Medulla oblongata (tissue), 1 donor: ENCODE measurements at regions not wholly inside any gene's neighbourhood (a gene's known extent, or its start where the extent isn't known, plus 50 kb on each side); places are given as distances from the start of the nearest gene placed in this dataset.
"Not testable (repeated sequence)": the region's sequence is repeated elsewhere in the genome, so short reads cannot be mapped to it uniquely, and the experiment has no call there.

Source experiments
- DNase-seq: peaks from one replicate; pipeline ENCODE4 v3.0.0-alpha.2; 2015; ENCODE audit errors: extremely low spot score

DNA sequence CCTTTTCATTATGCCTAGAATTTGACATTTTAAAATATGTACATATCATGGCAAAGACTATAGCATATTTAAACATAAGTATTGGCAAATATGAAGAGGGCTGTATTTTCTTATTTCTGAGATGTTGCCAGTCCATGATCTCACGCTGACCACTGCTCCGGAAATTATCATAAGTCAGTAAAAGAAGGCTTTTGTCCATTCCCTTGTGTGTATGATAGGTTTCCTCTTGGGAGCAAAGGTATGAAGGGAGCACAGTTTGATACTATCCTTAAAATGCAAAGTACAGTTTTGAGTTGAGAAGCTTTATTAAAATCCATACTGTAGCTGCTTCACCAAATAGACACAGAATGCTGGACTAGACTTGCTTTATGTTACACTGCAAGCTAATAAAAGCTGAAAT, 52.6 kb upstream of the AGA start:
- DNase-seq, result no peak

DNA sequence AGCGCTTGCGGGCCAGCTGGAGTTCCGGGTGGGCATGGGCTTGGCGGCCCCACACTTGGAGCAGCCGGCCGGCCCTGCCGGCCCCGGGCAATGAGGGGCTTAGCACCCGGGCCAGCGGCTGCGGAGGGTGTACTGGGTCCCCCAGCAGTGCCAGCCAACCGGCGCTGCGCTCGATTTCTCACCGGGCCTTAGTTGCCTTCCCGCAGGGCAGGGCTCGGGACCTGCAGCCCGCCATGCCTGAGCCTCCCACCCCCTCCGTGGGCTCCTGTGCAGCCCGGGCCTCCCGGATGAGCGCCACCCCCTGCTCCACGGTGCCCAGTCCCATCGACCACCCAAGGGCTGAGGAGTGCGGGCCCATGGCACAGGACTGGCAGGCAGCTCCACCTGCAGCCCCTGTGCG, 53.4 kb upstream of the AGA start:
- not testable (repeated sequence) for DNase-seq

DNA sequence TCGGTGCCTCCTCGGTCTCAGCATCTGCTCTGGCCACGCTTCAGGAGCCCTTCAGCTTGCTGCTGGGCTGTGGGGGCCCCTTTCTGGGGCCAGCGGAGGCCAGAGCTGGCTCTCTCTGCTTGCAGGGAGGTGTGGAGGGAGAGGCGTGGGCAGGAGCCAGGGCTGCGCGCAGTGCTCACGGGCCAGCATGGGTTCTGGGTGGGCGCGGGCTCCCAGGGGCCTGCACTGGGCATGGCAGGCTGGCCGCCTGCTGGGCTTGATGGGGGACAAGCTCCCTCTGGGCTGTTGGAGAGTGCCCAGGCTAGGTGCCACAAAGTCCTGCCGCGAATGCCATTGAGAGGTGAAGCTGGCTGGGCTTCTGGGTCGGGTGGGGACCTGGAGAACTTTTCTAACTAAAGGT, 57.3 kb upstream of the AGA start:
- no peak for DNase-seq

DNA sequence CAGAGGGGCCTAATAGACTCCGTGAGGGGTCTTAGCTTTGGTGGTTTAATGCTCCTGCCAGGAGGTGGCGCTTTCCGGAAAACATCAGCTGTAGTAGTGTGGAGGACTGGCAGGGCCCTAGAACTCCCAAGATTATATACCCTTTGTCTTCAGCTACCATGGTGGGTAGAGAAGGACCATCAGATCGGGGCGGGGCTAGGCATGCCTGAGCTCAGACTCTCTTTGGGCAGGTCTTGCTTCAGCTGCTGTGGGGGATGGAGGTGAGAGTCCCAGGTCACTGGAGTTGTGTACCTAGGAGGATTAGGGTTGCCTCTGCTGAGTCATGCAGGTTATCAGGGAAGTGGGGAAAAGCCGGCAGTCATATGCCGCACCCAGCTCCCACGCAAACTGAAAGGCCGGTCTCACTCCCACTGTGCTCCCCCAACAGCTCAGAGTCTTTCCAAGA, 63.0 kb upstream of the AGA start:
- no peak for DNase-seq

DNA sequence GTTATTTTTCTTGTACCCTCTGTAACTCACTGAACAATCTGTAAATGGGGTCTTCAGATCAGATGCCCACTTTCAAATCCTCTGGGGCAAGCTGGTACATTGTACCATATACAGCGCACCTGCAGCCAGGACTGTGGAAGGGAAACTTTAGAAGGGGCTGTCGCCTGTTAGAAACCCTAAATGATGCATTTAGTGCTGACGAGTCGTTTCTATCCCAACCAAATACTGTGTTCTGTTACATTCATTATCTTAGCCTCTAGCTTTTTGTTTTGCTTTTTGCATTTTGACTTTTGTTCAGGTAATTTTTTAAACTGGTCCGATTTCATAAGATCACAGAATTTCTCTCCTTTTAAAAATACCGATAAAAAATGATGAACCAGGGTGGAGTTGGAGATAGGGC, 66.4 kb upstream of the AGA start:
- DNase-seq, result no peak

DNA sequence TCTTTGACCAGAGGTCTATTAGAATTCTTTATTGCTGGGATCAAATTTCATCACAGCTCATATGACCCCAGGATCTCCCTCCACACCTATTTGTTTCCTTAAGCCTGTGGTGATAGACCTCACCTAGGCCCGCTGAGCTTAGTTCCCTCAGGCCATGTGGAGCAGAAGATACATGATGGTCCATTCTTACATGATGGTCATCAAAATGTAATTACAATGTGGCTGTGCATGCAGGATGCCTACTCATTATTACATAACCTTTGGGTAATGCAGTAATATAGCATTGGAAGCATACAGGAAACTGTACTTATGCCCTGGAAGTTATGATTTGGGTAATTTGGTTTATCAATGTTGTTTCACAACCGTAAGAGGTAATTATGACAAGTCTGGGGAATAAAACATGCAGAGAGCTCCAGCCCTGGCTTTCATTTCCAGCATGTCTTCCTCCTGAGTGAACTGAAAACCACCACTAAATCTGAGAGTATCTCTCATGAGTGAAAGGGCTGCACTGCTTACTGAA, 67.0 kb upstream of the AGA start:
- DNase-seq, result no peak

DNA sequence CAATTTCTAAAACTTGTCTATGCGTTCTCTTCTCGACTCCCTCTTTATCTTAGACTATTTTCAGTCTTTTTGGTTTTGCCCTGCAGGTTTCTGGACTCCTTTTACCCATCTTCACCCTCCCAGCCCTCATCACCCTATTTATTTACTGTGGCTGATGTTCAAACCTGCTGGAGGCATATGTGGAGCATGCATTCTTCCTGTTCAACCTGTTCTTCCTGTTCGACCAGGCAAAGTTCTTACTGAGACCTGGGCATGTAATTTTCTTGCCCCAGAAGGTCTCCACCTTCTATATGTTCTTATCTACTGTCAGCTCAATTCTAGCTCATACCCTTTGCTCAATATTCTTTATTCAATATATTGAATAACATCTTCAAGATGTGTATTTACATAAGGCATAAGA, 69.4 kb upstream of the AGA start:
- DNase-seq, result no peak

DNA sequence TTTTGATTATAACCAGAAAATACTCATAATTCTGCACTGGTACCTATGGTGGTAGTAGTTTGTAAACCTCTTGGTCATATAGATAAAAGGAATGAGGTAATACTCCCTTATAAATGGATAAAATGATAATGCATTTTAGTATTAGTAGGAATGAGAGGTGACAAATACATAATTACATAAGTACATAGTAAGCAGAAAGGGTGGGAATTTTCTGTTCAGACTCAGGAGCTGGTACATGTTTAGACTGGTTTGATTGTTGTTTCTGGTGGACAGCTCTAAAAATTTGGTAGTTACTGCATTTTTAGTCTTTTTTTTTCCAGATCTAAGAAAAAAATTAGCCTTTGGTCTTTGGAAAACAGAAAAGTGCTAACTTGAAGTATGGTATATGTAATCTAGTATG, 70.4 kb upstream of the AGA start:
- DNase-seq, result no peak

DNA sequence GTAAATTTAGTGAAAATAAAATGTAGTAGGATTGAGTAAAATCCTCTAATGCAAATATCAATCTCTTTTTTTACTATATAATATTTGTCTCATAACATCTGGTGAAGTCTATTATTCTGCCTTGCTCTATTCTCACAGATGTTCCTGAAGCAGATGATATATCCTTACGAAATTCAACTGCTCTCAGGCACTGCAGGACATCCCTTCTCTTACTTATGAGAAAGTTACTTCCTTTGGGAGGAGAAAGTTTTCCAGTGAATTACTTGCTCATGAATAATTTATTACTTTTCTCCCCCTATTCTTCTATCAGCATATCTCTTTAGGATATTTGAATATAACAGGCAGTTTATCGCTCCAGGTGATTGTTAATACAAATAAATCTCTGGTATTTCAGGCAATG, 75.6 kb upstream of the AGA start:
- DNase-seq, result no peak

DNA sequence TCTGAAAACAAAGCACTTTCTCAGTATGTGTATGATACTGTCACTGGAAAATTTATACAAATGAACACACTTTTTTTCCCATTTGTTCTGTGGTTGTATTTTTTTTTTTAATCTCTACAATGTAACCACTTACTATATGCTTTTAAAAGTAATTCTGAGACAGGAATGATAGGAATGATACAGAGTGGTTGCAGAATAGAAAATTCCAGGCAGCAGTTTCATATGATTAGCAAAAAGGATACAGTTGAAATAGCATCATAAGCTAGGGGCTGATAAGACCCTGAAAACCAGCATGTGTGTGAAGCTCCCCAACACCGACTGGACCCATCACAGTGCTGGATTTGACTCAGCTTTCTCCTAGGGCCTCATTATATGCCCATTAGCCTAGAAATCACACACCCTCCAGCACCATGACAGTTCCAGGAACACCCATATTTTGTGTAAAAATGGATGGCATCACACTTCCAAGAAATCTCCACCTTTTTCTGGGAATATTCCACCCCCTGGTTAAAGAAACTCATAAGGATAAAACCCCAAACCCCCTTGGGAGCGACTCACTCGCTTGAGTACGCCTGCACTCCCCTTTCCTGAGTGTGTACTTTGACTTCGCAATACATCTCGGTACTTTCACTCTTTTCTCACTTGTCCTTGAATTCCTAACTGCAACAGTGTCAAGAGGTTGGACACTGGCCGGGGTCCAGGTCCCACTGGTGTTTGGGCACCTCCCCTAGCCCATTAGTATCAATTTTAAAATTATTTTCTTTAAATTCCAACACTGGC, 77.4 kb upstream of the AGA start:
- DNase-seq, result no peak

DNA sequence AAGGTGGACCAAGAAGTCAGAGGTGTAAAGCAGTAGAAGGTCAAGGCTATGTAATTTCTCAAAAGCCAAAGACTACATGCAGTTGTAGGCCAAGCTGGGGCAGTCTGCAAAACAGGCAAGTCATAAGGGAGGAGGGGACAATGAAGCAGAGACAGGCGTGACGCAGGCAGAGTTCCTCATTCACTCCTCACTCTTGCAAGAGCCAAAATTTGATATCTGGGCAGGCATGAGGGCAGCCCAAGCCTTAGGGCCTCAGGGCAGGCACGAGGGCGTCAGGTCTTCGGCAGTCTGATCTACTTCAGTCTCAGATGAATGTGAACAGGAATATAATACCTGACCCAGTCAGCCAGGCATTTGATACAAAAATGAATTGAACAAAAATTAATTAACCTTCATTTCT, 86.4 kb upstream of the AGA start:
- DNase-seq, result no peak

DNA sequence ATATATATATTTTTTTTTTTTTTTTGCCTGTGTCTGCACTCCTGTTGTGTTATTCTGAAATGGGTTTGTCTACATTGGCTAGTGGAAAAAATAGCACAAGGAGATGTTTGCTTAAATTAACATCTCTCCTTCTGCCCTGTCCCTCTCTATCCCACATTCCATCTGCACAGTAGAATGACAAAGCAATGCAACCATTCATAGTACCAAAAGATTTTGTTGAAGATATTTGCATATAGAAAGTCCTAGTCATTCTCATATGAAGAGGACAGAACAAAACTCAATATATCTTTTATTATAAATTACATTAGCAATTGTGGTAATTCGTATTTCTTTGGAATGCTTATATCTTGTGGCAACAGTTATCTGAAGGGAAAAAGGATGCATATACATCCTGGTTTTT, 88.3 kb upstream of the AGA start:
- DNase-seq, result no peak

DNA sequence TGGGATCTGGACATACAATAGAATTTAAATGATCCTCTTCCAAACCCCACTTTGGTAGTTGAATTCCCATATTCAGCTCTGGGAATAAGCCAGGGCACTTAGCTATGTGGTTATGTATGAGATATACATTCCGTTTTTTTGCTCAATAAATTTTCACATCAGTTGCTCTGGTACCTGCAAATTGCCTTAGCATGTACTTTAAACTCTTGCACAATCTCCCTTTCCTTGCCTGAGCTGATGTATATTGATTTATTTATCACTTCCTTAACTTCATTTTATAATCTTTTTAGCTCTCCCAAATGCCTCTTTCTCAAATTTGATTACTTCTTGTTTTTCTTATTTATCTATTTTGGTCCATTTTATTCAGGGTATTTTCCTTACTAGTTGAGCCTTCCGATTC, 90.1 kb upstream of the AGA start:
- no peak for DNase-seq

DNA sequence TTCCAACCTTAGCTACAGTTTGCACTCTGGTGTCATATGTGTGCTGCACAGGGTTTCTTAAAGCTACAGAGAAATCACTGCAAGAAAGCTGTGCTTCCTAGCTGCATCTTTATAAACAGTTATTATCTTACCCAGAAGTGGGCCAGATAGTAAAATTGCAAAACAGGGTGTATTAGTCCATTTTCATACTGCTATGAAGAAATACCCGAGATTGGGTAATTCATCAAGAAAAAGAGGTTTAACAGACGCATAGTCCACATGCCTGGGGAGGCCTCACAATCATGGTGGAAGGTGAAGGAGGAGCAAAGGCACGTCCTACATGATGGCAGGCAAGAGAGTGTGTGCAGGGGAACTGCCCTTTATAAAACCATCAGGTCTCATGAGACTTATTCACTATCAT, 92.6 kb upstream of the AGA start:
- not testable (repeated sequence) for DNase-seq

DNA sequence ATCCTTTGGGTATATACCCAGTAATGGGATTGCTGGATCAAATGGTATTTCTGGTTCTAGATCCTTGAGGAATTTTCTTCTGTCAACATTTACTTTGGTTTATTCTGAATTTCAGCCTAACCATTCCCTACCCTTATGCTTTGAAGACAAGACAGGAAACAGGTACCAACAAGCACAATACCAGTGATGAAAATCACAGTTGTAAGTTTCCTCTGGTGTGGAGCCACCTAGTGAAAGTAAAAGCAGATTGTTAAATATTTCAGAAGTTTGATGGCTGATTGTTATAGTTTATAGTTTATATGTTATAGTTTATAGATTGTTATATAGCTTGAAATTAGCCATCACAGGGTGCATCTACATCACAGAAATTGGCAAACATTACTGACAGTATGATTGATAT, 104.5 kb upstream of the AGA start:
- DNase-seq, result no peak

DNA sequence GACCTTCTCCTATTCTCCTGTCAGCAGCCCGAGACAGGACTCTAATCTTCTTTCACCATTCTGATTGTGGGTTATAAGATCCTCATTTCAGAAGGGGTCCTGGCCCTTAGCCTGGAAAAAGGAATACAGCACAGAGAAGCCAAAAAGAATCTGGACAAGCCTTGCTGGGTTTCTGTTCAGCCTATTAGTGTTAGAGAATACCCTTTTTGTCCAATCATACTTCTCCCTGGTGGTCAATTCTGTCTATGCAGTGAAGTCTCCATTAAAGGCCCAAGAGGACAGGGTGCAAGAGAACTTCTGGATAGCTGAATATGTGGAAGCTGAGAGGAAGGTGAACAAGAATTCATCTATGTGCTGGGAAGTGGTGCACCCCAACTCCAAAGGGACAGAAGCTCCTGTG, 105.7 kb upstream of the AGA start:
- no peak for DNase-seq

DNA sequence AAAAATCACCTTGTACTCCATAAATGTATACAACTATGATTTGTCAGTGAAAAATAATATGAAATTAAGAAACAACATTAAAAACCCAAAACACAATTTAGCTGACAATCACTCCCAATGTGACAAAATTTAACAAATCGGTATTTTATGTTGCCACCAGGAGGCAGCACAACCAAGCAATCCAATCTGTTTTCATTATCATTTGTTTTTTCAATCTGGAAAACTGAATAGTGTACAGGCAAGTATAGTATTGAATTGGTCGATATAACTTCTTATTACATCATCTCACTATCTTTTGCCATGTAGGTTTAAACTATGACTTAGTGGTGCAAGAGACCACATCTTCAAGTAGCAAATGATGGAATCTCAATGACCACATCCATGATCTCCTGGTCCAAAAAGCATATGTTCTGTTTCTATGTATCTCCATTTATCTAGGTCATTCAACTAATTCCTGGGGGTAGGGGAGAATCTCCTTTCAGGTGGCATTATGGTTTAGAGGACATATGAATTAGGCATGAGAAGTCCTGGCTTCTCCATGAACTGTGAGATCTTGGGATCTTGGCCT, 112.9 kb upstream of the AGA start:
- peak; percentile 34 for DNase-seq

DNA sequence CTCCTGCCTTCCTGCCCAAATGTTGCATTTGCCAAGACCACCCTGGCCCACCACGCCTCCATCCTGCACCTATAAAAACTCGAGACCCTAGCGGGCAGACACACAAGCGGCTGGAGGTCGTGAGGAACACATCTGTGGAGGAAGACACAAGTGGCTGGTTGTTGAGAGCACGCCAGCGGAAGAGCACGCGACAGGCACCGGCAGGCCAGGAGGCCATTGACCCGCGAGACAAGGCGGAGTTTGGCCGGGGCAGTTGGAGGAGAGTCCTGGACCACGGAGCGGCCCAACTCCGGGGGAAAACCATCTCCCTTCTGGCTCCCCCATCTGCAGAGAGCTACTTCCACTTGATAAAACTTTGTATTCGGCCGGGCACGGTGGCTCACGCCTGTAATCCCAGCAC, 115.2 kb upstream of the AGA start:
- DNase-seq, result no peak

DNA sequence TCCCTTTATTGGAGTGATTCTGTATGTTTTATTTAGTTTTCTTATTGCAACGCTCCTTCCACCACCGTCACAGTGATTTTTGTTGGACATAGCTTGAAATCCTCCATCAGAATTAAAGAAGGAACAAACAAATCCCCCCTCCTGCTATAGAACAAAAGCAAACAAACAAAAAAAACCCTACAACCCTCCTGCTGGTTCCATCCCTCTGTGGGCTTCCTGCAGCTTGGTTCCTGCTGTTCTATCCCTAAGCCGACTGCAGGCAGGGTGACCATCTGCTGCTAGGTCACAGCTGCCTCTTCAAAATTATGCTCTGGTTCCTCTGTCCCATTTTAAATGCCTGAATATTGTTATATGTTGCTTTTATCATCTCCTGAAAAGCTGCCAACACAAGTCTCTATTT, 116.8 kb upstream of the AGA start:
- no peak for DNase-seq

DNA sequence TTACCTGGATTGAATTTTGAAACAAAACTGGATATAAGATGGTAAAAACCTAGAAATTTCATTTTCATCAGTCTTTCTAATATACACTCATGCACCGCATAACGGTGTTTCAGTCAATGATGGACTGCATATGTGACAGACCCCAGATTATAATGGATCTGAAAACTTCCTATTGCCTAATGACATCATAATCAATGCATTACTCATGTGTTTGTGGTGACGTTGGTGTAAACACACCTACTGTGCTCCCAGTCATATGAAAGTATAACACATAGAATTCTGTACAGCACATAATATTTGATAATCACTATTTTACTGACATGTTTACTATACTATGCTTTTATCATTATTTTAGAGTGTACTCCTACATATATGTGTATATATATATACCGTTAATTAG, 119.9 kb upstream of the AGA start:
- no peak for DNase-seq

DNA sequence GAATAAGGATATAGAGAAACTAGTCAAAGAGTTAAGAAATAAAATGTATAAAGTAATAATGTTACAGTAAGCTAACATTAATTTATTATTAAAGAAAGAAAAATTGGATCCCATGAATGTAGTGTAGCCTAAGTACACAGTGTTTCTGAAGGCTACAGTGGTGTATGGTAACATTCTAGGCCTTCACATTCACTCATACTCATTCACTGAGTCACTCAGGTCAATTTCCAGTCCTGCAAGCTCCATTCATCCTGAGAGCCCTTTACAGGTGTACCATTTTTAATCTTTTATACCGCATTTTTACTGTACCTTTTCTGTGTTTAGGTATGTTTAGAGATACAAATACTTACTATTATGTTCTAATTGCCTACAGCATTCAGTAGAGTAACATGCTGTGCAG, 120.6 kb upstream of the AGA start:
- no peak for DNase-seq

DNA sequence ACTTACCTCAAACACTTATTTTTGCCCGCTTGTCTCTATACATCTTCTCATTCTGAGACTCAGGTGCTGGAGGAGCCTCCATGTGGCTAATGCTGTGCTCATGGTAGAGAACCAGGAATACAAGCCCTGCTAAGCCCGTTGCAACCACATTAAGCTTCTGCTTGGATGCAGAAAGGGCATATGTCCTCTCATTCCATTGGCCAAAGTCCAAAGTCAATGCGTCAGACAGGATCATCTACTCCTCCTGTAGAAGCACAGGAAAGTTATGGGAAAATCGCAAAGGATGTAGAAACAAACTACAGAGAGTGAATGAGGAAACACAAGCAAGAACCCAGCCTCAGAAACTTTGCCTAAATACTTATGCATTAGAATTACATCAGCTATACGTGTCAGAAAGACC, 124.5 kb upstream of the AGA start:
- DNase-seq, result no peak

DNA sequence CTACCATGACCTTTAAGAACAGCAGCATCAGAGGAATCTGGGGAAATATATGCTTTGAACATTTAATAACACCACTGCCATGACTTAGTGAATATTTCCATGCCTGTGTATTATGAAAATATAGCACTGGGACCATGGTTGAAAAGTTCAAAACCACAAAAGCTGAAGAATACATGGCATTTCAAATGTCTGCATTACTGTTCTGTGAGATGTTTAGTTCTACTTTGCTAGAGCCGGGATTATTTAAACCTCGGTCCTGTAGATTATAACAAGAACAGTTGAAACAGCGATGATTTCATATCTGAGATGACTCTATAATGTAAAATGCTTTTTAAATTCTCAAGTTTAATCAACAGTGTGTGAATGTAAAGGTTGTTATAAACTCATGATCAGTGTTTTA, 126.7 kb upstream of the AGA start:
- DNase-seq, result no peak

DNA sequence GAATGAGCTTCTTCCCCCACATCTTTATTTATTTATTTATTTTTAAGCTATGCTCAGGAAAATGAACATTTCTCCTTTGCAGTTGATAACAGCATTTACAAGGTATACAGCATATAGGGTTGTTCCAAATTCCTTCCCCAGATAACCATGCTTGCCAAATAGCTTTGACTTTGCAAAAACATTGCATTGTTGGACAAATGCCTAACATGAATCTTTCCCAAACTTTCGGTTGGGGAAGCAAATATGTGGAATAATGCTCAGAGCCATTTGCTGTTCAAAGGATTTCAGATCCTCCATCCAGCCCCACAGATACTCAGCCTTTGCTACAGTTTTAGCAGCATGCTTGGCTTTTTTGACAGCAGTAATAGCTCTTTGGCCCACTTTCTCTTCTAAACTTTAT, 127.2 kb upstream of the AGA start:
- DNase-seq, result no peak
